Gastrocnemius medialis (tissue), 4 donors: ENCODE measurements at regions not wholly inside any gene's neighbourhood (a gene's known extent, or its start where the extent isn't known, plus 50 kb on each side); places are given as distances from the start of the nearest gene placed in this dataset.

Experiments
- POLR2A ChIP-seq, 2 donors: fragments of 450-650 bp; IDR thresholded peaks; one replicate each; pipeline ENCODE4 v1.6.1; 2017; ENCODE audit warnings: antibody characterized with exemption in 2 of 2, mild to moderate bottlenecking in 2 of 2, moderate library complexity in 2 of 2
- TF ChIP-seq, protein P1 (sequence below), 5 experiments: fragments of 450-650 bp in 3 of 5; fragments of 200-600 bp in 2 of 5; sonication (generic) in 2 of 5; IDR thresholded peaks in 4 of 5; conservative IDR thresholded peaks in 1 of 5; 1 replicate in 4 of 5; 2 replicates in 1 of 5; pipeline ENCODE4 v1.5.1; 2016 to 2019; ENCODE audit warnings: antibody characterized with exemption in 5 of 5, mild to moderate bottlenecking in 3 of 5, moderate library complexity in 3 of 5

DNA sequence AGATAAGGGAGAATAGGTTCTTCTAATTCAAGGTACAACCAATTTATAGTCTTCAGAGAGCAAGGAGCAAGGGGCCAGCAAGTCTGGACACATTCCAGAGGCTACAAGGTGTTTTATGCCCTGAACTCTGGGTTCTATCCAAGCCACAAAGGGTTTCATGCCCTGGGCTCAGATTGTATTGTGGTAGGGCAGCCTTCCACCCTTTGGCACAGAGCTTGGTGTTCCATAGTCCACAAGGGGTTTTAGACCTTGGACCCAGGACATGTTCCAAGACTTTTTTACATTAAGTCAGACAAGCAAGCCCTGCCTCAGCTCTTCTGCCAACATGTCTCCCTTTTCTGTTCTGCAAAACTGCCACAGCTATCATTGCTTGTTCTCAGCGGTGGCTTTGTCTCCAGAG lies 90.8 kb upstream of the TMSB4Y start:
- TF ChIP-seq POLR2A (IDR thresholded peaks at IDR 0.05): no peak
- TF ChIP-seq, protein P1, sequence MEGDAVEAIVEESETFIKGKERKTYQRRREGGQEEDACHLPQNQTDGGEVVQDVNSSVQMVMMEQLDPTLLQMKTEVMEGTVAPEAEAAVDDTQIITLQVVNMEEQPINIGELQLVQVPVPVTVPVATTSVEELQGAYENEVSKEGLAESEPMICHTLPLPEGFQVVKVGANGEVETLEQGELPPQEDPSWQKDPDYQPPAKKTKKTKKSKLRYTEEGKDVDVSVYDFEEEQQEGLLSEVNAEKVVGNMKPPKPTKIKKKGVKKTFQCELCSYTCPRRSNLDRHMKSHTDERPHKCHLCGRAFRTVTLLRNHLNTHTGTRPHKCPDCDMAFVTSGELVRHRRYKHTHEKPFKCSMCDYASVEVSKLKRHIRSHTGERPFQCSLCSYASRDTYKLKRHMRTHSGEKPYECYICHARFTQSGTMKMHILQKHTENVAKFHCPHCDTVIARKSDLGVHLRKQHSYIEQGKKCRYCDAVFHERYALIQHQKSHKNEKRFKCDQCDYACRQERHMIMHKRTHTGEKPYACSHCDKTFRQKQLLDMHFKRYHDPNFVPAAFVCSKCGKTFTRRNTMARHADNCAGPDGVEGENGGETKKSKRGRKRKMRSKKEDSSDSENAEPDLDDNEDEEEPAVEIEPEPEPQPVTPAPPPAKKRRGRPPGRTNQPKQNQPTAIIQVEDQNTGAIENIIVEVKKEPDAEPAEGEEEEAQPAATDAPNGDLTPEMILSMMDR (IDR thresholded peaks at IDR 0.05 in 4 of 5, conservative IDR thresholded peaks at IDR 0.05 in 1 of 5): no peak
